SU-DHL-6 (cell line): ENCODE measurements at regions not wholly inside any gene's neighbourhood (a gene's known extent, or its start where the extent isn't known, plus 50 kb on each side); places are given as distances from the start of the nearest gene placed in this dataset.

Experiments
- H2AFZ ChIP-seq: fragments of 200-600 bp; sonication (generic); 2 replicates; pipeline ENCODE4 v1.6.1; 2014; ENCODE audit warnings: low read depth, mild to moderate bottlenecking, moderate library complexity, mixed read lengths, antibody characterized with exemption, low read length; ENCODE audit not compliant: severe bottlenecking
- H3F3A ChIP-seq: fragments of 200-600 bp; shearing (Covaris generic); 2 replicates; pipeline ENCODE4 v1.6.0; 2016; ENCODE audit warnings: antibody characterized with exemption, mild to moderate bottlenecking; ENCODE audit not compliant: insufficient read depth
- H3K27ac ChIP-seq: fragments of 200-600 bp; sonication (generic); 2 replicates; pipeline ENCODE4 v1.5.1; 2016; ENCODE audit warnings: low read depth, mild to moderate bottlenecking, low read length, moderate library complexity, mixed read lengths
- H3K27me3 ChIP-seq: fragments of 200-600 bp; sonication (generic), shearing (Covaris generic); 2 replicates; pipeline ENCODE4 v1.6.0; 2014; ENCODE audit warnings: mild to moderate bottlenecking, low read length
- H3K36me3 ChIP-seq: fragments of 200-600 bp; sonication (generic); 2 replicates; pipeline ENCODE4 v1.6.1; 2014; ENCODE audit warnings: mild to moderate bottlenecking, low read length, mixed read lengths
- H3K4me2 ChIP-seq: fragments of 300-600, 200-600 bp; shearing (Covaris generic), sonication (generic); 2 replicates; pipeline ENCODE4 v1.6.0; 2014; ENCODE audit warnings: low read length, low read depth, mild to moderate bottlenecking; ENCODE audit not compliant: poor library complexity, severe bottlenecking
- H3K4me3 ChIP-seq: fragments of 200-600 bp; sonication (generic); 2 replicates; pipeline ENCODE4 v1.5.1; 2014; ENCODE audit warnings: antibody characterized with exemption, low read length, mild to moderate bottlenecking, mixed read lengths; ENCODE audit not compliant: insufficient read depth, poor library complexity, severe bottlenecking
- H3K79me2 ChIP-seq: fragments of 200-600 bp; sonication (generic); 2 replicates; pipeline ENCODE4 v1.6.1; 2014; ENCODE audit warnings: mild to moderate bottlenecking, low read length, moderate library complexity; ENCODE audit not compliant: insufficient read depth
- H3K9ac ChIP-seq: fragments of 200-600 bp; sonication (generic); 2 replicates; pipeline ENCODE4 v1.7.0; 2014; ENCODE audit warnings: mild to moderate bottlenecking, low read length
- H3K9me2 ChIP-seq: fragments of 200-600 bp; sonication (generic); replicated peaks from 2 replicates; pipeline ENCODE4 v1.6.1; 2014; ENCODE audit warnings: low read length; ENCODE audit not compliant: insufficient read depth
- H3K9me3 ChIP-seq: fragments of 200-600 bp; sonication (generic); 2 replicates; pipeline ENCODE4 v1.6.1; 2014; ENCODE audit warnings: low read length, mixed read lengths; ENCODE audit not compliant: insufficient read depth
- H4K20me1 ChIP-seq: fragments of 200-600 bp; sonication (generic); 2 replicates; pipeline ENCODE4 v1.6.1; 2014; ENCODE audit warnings: low read depth, mild to moderate bottlenecking, antibody characterized with exemption, low read length, moderate library complexity, mixed read lengths
- EZH2phosphoT487 ChIP-seq: fragments of 200-600 bp; sonication (generic), shearing (Covaris generic); conservative IDR thresholded peaks from 2 replicates; pipeline ENCODE4 v1.6.1; 2018; ENCODE audit warnings: mild to moderate bottlenecking, antibody characterized with exemption, low read length, moderate library complexity, mixed read lengths
- TF ChIP-seq, protein P1 (sequence below): fragments of 200-600 bp; sonication (generic); IDR thresholded peaks from one replicate; pipeline ENCODE4 v1.5.1; 2017; ENCODE audit warnings: antibody characterized with exemption, mild to moderate bottlenecking, low read length, moderate library complexity; ENCODE audit not compliant: insufficient read depth, poor library complexity, severe bottlenecking

DNA sequence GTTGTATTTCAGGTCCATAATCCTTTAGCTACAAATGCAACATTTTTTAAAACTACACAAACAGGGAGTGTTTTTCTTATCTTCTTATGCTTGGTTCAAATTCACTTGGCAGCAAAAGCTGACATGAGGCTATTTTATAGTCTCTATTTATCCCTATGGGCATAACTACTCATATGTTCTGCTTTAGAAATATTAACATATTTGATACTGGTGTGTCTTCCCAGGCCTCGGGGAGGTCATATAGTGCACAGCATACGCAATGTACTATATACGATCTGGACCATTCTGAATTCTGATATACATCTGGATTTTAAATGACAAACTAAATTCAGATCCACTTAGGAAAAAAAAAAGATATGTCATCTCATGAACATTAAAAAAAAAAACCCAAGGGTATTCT is 69.2 kb downstream of the TFAP2C start:
- no peaks in the 10 kb centered on the region for H3F3A ChIP-seq
- no peak overlapping the region for H3K9ac ChIP-seq
- no peak overlapping the region for H2AFZ ChIP-seq
- TF ChIP-seq, protein P1, sequence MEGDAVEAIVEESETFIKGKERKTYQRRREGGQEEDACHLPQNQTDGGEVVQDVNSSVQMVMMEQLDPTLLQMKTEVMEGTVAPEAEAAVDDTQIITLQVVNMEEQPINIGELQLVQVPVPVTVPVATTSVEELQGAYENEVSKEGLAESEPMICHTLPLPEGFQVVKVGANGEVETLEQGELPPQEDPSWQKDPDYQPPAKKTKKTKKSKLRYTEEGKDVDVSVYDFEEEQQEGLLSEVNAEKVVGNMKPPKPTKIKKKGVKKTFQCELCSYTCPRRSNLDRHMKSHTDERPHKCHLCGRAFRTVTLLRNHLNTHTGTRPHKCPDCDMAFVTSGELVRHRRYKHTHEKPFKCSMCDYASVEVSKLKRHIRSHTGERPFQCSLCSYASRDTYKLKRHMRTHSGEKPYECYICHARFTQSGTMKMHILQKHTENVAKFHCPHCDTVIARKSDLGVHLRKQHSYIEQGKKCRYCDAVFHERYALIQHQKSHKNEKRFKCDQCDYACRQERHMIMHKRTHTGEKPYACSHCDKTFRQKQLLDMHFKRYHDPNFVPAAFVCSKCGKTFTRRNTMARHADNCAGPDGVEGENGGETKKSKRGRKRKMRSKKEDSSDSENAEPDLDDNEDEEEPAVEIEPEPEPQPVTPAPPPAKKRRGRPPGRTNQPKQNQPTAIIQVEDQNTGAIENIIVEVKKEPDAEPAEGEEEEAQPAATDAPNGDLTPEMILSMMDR, result no peak
- no peak for TF ChIP-seq EZH2phosphoT487
- no peak overlapping the region for H3K4me3 ChIP-seq
- no peaks in the 10 kb centered on the region for H3K27me3 ChIP-seq
- H3K4me2 ChIP-seq, result no peak overlapping the region
- H3K79me2 ChIP-seq, result no peaks in the 10 kb centered on the region
- H4K20me1 ChIP-seq, result no peaks in the 10 kb centered on the region
- no peak overlapping the region for H3K27ac ChIP-seq
- no peaks in the 10 kb centered on the region for H3K9me2 ChIP-seq
- H3K36me3 ChIP-seq, result no peaks in the 10 kb centered on the region
- H3K9me3 ChIP-seq, result no peaks in the 10 kb centered on the region

DNA sequence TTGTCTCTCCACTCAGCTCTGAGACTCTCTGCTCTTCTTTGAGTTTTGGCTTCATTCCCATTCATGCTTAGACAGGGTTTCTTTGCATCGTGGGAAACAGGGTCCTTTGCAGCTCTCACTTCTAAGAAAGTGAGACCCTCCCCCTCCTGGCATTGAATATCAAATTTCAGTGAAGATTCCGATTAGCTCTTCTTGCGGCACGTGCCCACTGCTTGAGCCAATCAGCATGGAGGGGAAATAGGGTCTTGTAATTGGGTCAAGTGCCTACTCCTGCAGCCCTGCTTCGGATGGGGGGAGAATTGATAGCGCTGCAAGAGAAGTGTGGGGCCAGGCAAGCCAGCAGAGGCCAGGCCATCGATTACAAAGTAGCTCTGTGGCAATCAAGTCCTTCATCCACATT is 69.6 kb downstream of the TFAP2C start:
- H3K9me2 ChIP-seq, result no peaks in the 10 kb centered on the region
- TF ChIP-seq, protein P1, result no peak
- no peak for TF ChIP-seq EZH2phosphoT487
- H4K20me1 ChIP-seq, result no peaks in the 10 kb centered on the region
- no peak overlapping the region for H3K4me2 ChIP-seq
- no peak overlapping the region for H3K9ac ChIP-seq
- no peak overlapping the region for H3K27ac ChIP-seq
- H3K27me3 ChIP-seq, result no peaks in the 10 kb centered on the region
- no peaks in the 10 kb centered on the region for H3K79me2 ChIP-seq
- no peaks in the 10 kb centered on the region for H3K36me3 ChIP-seq
- H3F3A ChIP-seq, result no peaks in the 10 kb centered on the region
- H3K9me3 ChIP-seq, result no peaks in the 10 kb centered on the region
- no peak overlapping the region for H2AFZ ChIP-seq
- H3K4me3 ChIP-seq, result no peak overlapping the region

DNA sequence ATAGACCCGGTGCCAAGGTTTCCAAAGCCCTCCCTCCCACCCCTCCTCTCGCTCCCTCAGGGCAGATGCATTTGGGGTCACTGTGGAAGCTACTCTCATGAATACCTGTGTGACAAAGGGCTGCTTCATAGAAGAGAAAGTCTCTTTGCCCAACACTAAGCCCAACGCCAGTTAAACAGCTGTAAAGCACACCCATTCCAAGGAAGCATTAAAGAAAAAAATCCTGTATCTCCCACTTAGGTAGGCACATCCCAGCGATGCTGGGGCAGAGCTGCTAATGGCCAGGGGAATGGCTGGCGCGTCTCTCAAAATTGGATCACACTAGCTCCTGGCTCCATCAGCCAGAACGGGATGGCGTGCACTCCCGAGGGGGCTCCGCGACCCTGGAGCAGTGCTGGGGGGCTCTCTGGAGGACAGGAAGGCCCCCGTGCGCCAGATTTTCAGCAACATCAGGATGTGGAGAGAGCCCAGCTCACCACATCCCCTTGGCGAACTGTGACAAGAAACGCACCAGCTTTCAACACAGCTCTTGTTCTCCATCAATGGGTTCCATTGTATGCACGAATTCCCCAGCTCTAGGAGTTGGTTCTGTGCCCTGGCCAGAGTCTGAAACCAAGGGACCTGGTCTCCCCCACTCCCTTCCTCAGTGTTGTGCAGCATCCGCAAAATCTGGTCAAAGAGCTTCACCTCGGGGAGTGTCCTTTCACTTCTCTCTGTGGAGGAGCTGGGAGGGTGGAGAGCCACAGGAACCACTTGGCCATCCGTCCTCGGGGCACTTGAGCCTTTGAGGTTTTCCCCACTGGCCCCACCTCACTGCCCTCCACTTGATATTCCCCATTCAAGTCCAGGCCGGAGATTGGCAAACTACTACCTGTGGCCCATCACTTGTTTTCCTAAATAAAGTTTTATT is 74.1 kb downstream of the TFAP2C start:
- Histone ChIP-seq H4K20me1 (no peaks in the 10 kb centered on the region), H3K79me2 (no peaks in the 10 kb centered on the region), H3K4me2 (no peak overlapping the region), H3K27ac (no peak overlapping the region), H2AFZ (no peak overlapping the region), H3K9me2 (no peaks in the 10 kb centered on the region; the same call in 1 of the 2 replicates), H3K4me3 (no peak overlapping the region), H3K9ac (no peak overlapping the region), H3F3A (no peaks in the 10 kb centered on the region), H3K9me3 (no peaks in the 10 kb centered on the region), H3K27me3 (no peaks in the 10 kb centered on the region), H3K36me3 (no peaks in the 10 kb centered on the region)
- TF ChIP-seq, protein P1, result no peak
- TF ChIP-seq EZH2phosphoT487, result no peak
